IMR-90 (cell line): ENCODE measurements at regions not wholly inside any gene's neighbourhood (a gene's known extent, or its start where the extent isn't known, plus 50 kb on each side); places are given as distances from the start of the nearest gene placed in this dataset.

Experiments
- ATAC-seq: fragments of 200-7000 bp; cut with Tn5 transposase; 2 replicates; pipeline ENCODE4 v1.9.1; 2020; ENCODE audit warnings: low read depth, mild to moderate bottlenecking, moderate library complexity
- BruUV-seq: library from RNA; stranded (reverse); fragments of 400-500 nt; replicated peaks from 2 replicates; lab custom pipeline; 2021; lab: Mats Ljungman, UMichigan
- CTCF ChIA-PET: fragments of 300-600 bp; formaldehyde crosslinking; extraction: SDS; loops from one replicate; lab custom pipeline; 2021; ENCODE audit warnings: antibody characterized with exemption; lab: Yijun Ruan, JAX
- POLR2A ChIA-PET: fragments of 300-600 bp; sonication (Branson Sonifier 250); formaldehyde crosslinking; loops from one replicate; lab custom pipeline; 2022; ENCODE audit warnings: antibody characterized with exemption; ENCODE audit not compliant: unreplicated experiment; lab: Charles Lee
- DNase-seq: peaks from one replicate; pipeline ENCODE4 v3.0.0; 2013
- H2AFZ ChIP-seq: replicated peaks from 2 replicates; pipeline ENCODE3; 2013; ENCODE audit warnings: low read length, mild to moderate bottlenecking; ENCODE audit not compliant: poor library complexity
- H2AK5ac ChIP-seq: 2 replicates; pipeline ENCODE4 v1.6.1; 2013; ENCODE audit warnings: low read depth, low read length, inconsistent platforms
- H2AK9ac ChIP-seq: replicated peaks from 2 replicates; pipeline ENCODE3; 2013; ENCODE audit warnings: mild to moderate bottlenecking, low read depth, low read length, moderate library complexity; ENCODE audit not compliant: poor library complexity
- H2BK120ac ChIP-seq: 2 replicates; pipeline ENCODE4 v1.6.1; 2013; ENCODE audit warnings: low read depth, low read length, inconsistent platforms
- H2BK15ac ChIP-seq: 3 replicates; pipeline ENCODE4 v1.6.1; 2013; ENCODE audit warnings: low read depth, low read length, inconsistent platforms
- H2BK20ac ChIP-seq: 2 replicates; pipeline ENCODE4 v1.6.1; 2013; ENCODE audit warnings: low read depth, mild to moderate bottlenecking, inconsistent platforms, low read length, moderate library complexity
- H2BK5ac ChIP-seq: 2 replicates; pipeline ENCODE4 v1.6.1; 2013; ENCODE audit warnings: mild to moderate bottlenecking, low read depth, low read length, inconsistent platforms; ENCODE audit not compliant: poor library complexity, severe bottlenecking
- H3K14ac ChIP-seq: replicated peaks from 2 replicates; pipeline ENCODE4 v1.6.1; 2013; ENCODE audit warnings: low read depth, low read length, inconsistent platforms
- H3K18ac ChIP-seq: 2 replicates; pipeline ENCODE4 v1.6.1; 2013; ENCODE audit warnings: low read depth, low read length, control low read depth
- H3K23ac ChIP-seq: 2 replicates; pipeline ENCODE4 v1.6.1; 2013; ENCODE audit warnings: low read depth, low read length, inconsistent platforms
- H3K27ac ChIP-seq: 2 replicates; pipeline ENCODE4 v1.5.1; 2013; ENCODE audit warnings: mild to moderate bottlenecking, control low read depth, low read length; ENCODE audit not compliant: insufficient read depth
- H3K27me3 ChIP-seq: 2 replicates; pipeline ENCODE4 v1.6.1; 2013; ENCODE audit warnings: low read length; ENCODE audit not compliant: control insufficient read depth, insufficient read depth
- H3K36me3 ChIP-seq: 2 replicates; pipeline ENCODE4 v1.6.1; 2013; ENCODE audit warnings: low read length, mixed read lengths; ENCODE audit not compliant: control insufficient read depth, insufficient read depth
- H3K4ac ChIP-seq: 2 replicates; pipeline ENCODE4 v1.6.1; 2013; ENCODE audit warnings: low read depth, low read length, inconsistent platforms
- H3K4me1 ChIP-seq: 2 replicates; pipeline ENCODE4 v1.6.1; 2013; ENCODE audit warnings: low read length, mixed read lengths; ENCODE audit not compliant: control insufficient read depth, insufficient read depth
- H3K4me2 ChIP-seq: 2 replicates; pipeline ENCODE4 v1.6.1; 2013; ENCODE audit warnings: low read depth, mild to moderate bottlenecking, control low read depth, low read length, moderate library complexity
- H3K4me3 ChIP-seq: 2 replicates; pipeline ENCODE4 v1.5.1; 2013; ENCODE audit warnings: low read depth, mild to moderate bottlenecking, control low read depth, low read length, moderate library complexity; ENCODE audit not compliant: insufficient read depth
- H3K56ac ChIP-seq: 2 replicates; pipeline ENCODE4 v1.6.1; 2013; ENCODE audit warnings: low read length, inconsistent platforms; ENCODE audit not compliant: insufficient read depth; ENCODE audit errors: extremely low read depth
- H3K79me1 ChIP-seq, 2 experiments: 2 replicates each; pipeline ENCODE4 v1.6.1; 2013; ENCODE audit warnings: low read length in 2 of 2, inconsistent platforms in 1 of 2, low read depth in 1 of 2
- H3K9ac ChIP-seq: 2 replicates; pipeline ENCODE4 v1.6.1; 2013; ENCODE audit warnings: low read depth, low read length, control low read depth
- H3K9me1 ChIP-seq: 2 replicates; pipeline ENCODE4 v1.6.1; 2013; ENCODE audit warnings: low read length, inconsistent platforms; ENCODE audit not compliant: insufficient read depth
- H3K9me3 ChIP-seq: 2 replicates; pipeline ENCODE4 v1.6.1; 2013; ENCODE audit warnings: low read length; ENCODE audit not compliant: control insufficient read depth, insufficient read depth
- H4K20me1 ChIP-seq: 2 replicates; pipeline ENCODE4 v1.6.1; 2013; ENCODE audit warnings: low read length, inconsistent platforms; ENCODE audit not compliant: insufficient read depth
- H4K5ac ChIP-seq: 2 replicates; pipeline ENCODE4 v1.6.1; 2013; ENCODE audit warnings: mild to moderate bottlenecking, low read depth, low read length, control low read depth
- H4K8ac ChIP-seq, 2 experiments: 2 replicates each; pipeline ENCODE4 v1.6.1; 2013; ENCODE audit warnings: low read depth in 2 of 2, low read length in 2 of 2, control low read depth in 1 of 2, inconsistent platforms in 1 of 2
- H4K91ac ChIP-seq: 2 replicates; pipeline ENCODE4 v1.6.1; 2013; ENCODE audit warnings: low read depth, low read length, inconsistent platforms; ENCODE audit not compliant: insufficient read depth
- CTCF ChIP-seq: conservative IDR thresholded peaks from 2 replicates; pipeline ENCODE4 v1.5.1; 2012; ENCODE audit warnings: mild to moderate bottlenecking, low read depth, low read length, improper control_type of control experiment
- ELK1 ChIP-seq: fragments of 150-350 bp; IDR thresholded peaks from 2 replicates; pipeline ENCODE4 v1.6.1; 2016; ENCODE audit warnings: low read depth, mild to moderate bottlenecking, low read length, moderate library complexity, borderline replicate concordance
- FOS ChIP-seq: fragments of 150-350 bp; IDR thresholded peaks from 2 replicates; pipeline ENCODE4 v1.6.1; 2016; ENCODE audit warnings: low read depth, low read length
- NFE2L2 ChIP-seq: fragments of 150-350 bp; IDR thresholded peaks from 2 replicates; pipeline ENCODE4 v1.6.1; 2016; ENCODE audit warnings: low read depth, mild to moderate bottlenecking, low read length
- POLR2A ChIP-seq: IDR thresholded peaks from 2 replicates; pipeline ENCODE4 v1.6.1; 2012; ENCODE audit warnings: mild to moderate bottlenecking, low read depth, low read length
- RCOR1 ChIP-seq: IDR thresholded peaks from 2 replicates; pipeline ENCODE4 v1.6.1; 2012; ENCODE audit warnings: mild to moderate bottlenecking, low read length, improper control_type of control experiment; ENCODE audit not compliant: insufficient replicate concordance
- WGBS, 2 experiments: methylation state at CpG; one replicate each; pipeline versions ENCODE4 v1.1.5 to v1.1.7; 2013; ENCODE audit warnings: missing lambda C conversion rate in 2 of 2; ENCODE audit not compliant: insufficient read length in 1 of 2; ENCODE audit errors: extremely low coverage in 2 of 2; 5-methylcytosine and 5-hydroxymethylcytosine counted together
- dilution Hi-C: fragments of 300-500 bp; cut with HindIII; formaldehyde crosslinking; loops from one replicate; pipeline ENCODE4 v1.14.3; 2018; ENCODE audit warnings: low sequenced_read_pairs; ENCODE audit not compliant: unreplicated experiment
- in situ Hi-C: fragments of 300-500 bp; cut with MboI; formaldehyde crosslinking; loops from 3 replicates; pipeline ENCODE4 v1.14.3; 2019; ENCODE audit warnings: low sequenced_read_pairs, inconsistent platforms, mixed read lengths
- intact Hi-C: fragments of 100-400 bp; cut with micrococcal nuclease; formaldehyde crosslinking; loops from 2 replicates; pipeline ENCODE4 v1.10.0; 2022

- no peaks in the 10 kb centered on the region for H4K20me1 ChIP-seq
- no peak overlapping the region for H3K9ac ChIP-seq
- H2BK5ac ChIP-seq: no peak overlapping the region
- H4K8ac ChIP-seq: no peak overlapping the region
- dilution Hi-C loops: no loop called here
- H2AK5ac ChIP-seq: no peak overlapping the region
- no peak overlapping the region for H3K23ac ChIP-seq
- H3K18ac ChIP-seq: no peak overlapping the region
- H3K56ac ChIP-seq: no peak overlapping the region
- H2BK15ac ChIP-seq: no peak overlapping the region
- H3K36me3 ChIP-seq: no peaks in the 10 kb centered on the region
- no peaks in the 10 kb centered on the region for H3K9me3 ChIP-seq
- no peak overlapping the region for H3K14ac ChIP-seq
- no peak overlapping the region for H2BK20ac ChIP-seq
- no peak overlapping the region for H3K4me2 ChIP-seq
- no CpG with 5 or more reads among the region's 2 CpGs for WGBS, 2 experiments
- H3K4me1 ChIP-seq: no peaks in the 10 kb centered on the region
- H2BK120ac ChIP-seq: no peak overlapping the region
- no peak overlapping the region for H2AFZ ChIP-seq
- in situ Hi-C loops: no loop called here
- H2AK9ac ChIP-seq: no peak overlapping the region
- TF ChIP-seq RCOR1 (no peak), NFE2L2 (no peak), POLR2A (no peak), CTCF (no peak), ELK1 (no peak), FOS (no peak)
- no peak overlapping the region for H3K27ac ChIP-seq
- no TSS peak for BruUV-seq
- no peak overlapping the region for H4K91ac ChIP-seq
- intact Hi-C loops: no loop called here
- H3K4ac ChIP-seq: no peak overlapping the region
- no peaks in the 10 kb centered on the region for H3K9me1 ChIP-seq
- H3K4me3 ChIP-seq: no peak overlapping the region
- no peaks in the 10 kb centered on the region for H3K79me1 ChIP-seq
- no peak overlapping the region for H4K5ac ChIP-seq
- no peak for DNase-seq
- ATAC-seq: no peak
- CTCF ChIA-PET: interaction anchor here (0.6 kb wide), 1 partner anchor 20 kb away, joined by 3 read pairs; no protein-coding TSS in a partner anchor
- no peaks in the 10 kb centered on the region for H3K27me3 ChIP-seq
- POLR2A ChIA-PET: no interaction called here
Measured at GRCh38 chr18:39345321-39345720, 1779.7 kb upstream of the CELF4 start.
